ENCODE measurements at regions not wholly inside any gene's neighbourhood (a gene's known extent, or its start where the extent isn't known, plus 50 kb on each side); places are given as distances from the start of the nearest gene placed in this dataset.

GRCh38 chr20:40959325-40960092, 69.1 kb upstream of the TOP1 start:
- DNase-seq (ENCODE audit: low read depth) = no peak

- no peak for DNase-seq (ENCODE audit: low read depth)
These were observed 68.5 kb upstream of the TOP1 start for GRCh38 chr20:40960101-40960500.

- DNase-seq (ENCODE audit: low read depth) = no peak
These were observed 68.1 kb upstream of the TOP1 start for GRCh38 chr20:40960521-40960956.

- DNase-seq (ENCODE audit: low read depth) = no peak
These were observed 67.4 kb upstream of the TOP1 start for GRCh38 chr20:40961176-40961575.

- DNase-seq (ENCODE audit: low read depth) = no peak
These were observed 66.7 kb upstream of the TOP1 start for GRCh38 chr20:40961686-40962640.

GRCh38 chr20:40962733-40963504, 65.7 kb upstream of the TOP1 start:
- DNase-seq (ENCODE audit: low read depth) = peak; percentile 57

GRCh38 chr20:40963505-40963845, 65.1 kb upstream of the TOP1 start:
- DNase-seq (ENCODE audit: low read depth) = no peak

- no peak for DNase-seq (ENCODE audit: low read depth)
These were observed 63.0 kb upstream of the TOP1 start for GRCh38 chr20:40965671-40966070.

- no peak for DNase-seq (ENCODE audit: low read depth)
These were observed 62.5 kb upstream of the TOP1 start for GRCh38 chr20:40966103-40966502.

GRCh38 chr20:40966516-40967185, 62.0 kb upstream of the TOP1 start:
- DNase-seq (ENCODE audit: low read depth) = no peak

GRCh38 chr20:40967700-40968099, 60.9 kb upstream of the TOP1 start:
- no peak for DNase-seq (ENCODE audit: low read depth)

- peak; percentile 80 for DNase-seq (ENCODE audit: low read depth)
These were observed 59.6 kb upstream of the TOP1 start for GRCh38 chr20:40968816-40969562.

- no peak for DNase-seq (ENCODE audit: low read depth)
These were observed 58.4 kb upstream of the TOP1 start for GRCh38 chr20:40970218-40970617.

- no peak for DNase-seq (ENCODE audit: low read depth)
These were observed 51.4 kb upstream of the TOP1 start for GRCh38 chr20:40977218-40977617.

- no peak for DNase-seq (ENCODE audit: low read depth)
These were observed 49.9 kb upstream of the TOP1 start for GRCh38 chr20:40978761-40979160.

Data from stimulated activated CD8-positive, alpha-beta memory T cell treated with anti-CD3 and anti-CD28 coated beads, Interleukin-12 subunit alpha, Interleukin-12 subunit beta, amount 100 ng/mL, for 1 hour (primary cell).